MM.1S (cell line): ENCODE measurements at regions not wholly inside any gene's neighbourhood (a gene's known extent, or its start where the extent isn't known, plus 50 kb on each side); places are given as distances from the start of the nearest gene placed in this dataset.

ENCODE experiments used
- DNase-seq: peaks from one replicate; pipeline ENCODE4 v3.0.0-alpha.2; 2015
- H2AFZ ChIP-seq: fragments of 300-600 bp; sonication (generic); 2 replicates; pipeline ENCODE4 v1.6.0; 2016; ENCODE audit warnings: antibody characterized with exemption, low read length
- H3F3A ChIP-seq: fragments of 300-600 bp; sonication (generic); 2 replicates; pipeline ENCODE4 v1.6.1; 2016; ENCODE audit warnings: mild to moderate bottlenecking, antibody characterized with exemption, low read length, moderate library complexity, mixed read lengths; ENCODE audit not compliant: insufficient read depth
- H3K27ac ChIP-seq: fragments of 300-600 bp; sonication (generic); 2 replicates; pipeline ENCODE4 v1.5.1; 2016; ENCODE audit warnings: mild to moderate bottlenecking, low read length
- H3K27me3 ChIP-seq: fragments of 300-600 bp; sonication (generic); replicated peaks from 2 replicates; pipeline ENCODE4 v1.6.0; 2016; ENCODE audit warnings: low read length; ENCODE audit not compliant: insufficient read depth
- H3K36me3 ChIP-seq: fragments of 300-600 bp; sonication (generic); replicated peaks from 2 replicates; pipeline ENCODE4 v1.6.1; 2016; ENCODE audit warnings: mild to moderate bottlenecking, low read length, mixed read lengths; ENCODE audit not compliant: insufficient read depth
- H3K4me1 ChIP-seq: fragments of 300-600 bp; sonication (generic); 2 replicates; pipeline ENCODE4 v1.6.1; 2016; ENCODE audit warnings: low read length, mixed read lengths
- H3K4me2 ChIP-seq: fragments of 300-600 bp; sonication (generic); 2 replicates; pipeline ENCODE4 v1.6.0; 2016; ENCODE audit warnings: low read depth, low read length
- H3K4me3 ChIP-seq: fragments of 300-600 bp; sonication (generic); 2 replicates; pipeline ENCODE4 v1.5.1; 2016; ENCODE audit warnings: low read length, mixed read lengths
- H3K79me2 ChIP-seq: fragments of 300-600 bp; sonication (generic); 2 replicates; pipeline ENCODE4 v1.6.1; 2016; ENCODE audit warnings: mixed run types, low read length, mixed read lengths
- H3K9ac ChIP-seq: fragments of 300-600 bp; sonication (generic); 2 replicates; pipeline ENCODE4 v1.6.1; 2016; ENCODE audit warnings: low read length, mixed read lengths
- H3K9me2 ChIP-seq: fragments of 300-600 bp; sonication (generic); replicated peaks from 2 replicates; pipeline ENCODE4 v1.6.1; 2016; ENCODE audit warnings: mild to moderate bottlenecking, low read length, mixed read lengths; ENCODE audit not compliant: insufficient read depth
- H3K9me3 ChIP-seq: fragments of 300-600 bp; sonication (generic); replicated peaks from 2 replicates; pipeline ENCODE4 v1.6.1; 2016; ENCODE audit warnings: mild to moderate bottlenecking, low read length, mixed read lengths; ENCODE audit not compliant: insufficient read depth
- H4K20me1 ChIP-seq: fragments of 300-600 bp; sonication (generic); 2 replicates; pipeline ENCODE4 v1.6.1; 2016; ENCODE audit warnings: mild to moderate bottlenecking, low read length, moderate library complexity, mixed read lengths; ENCODE audit not compliant: insufficient read depth
- CTCF ChIP-seq: fragments of 300-600 bp; sonication (generic); IDR thresholded peaks from 2 replicates; pipeline ENCODE4 v1.5.1; 2016; ENCODE audit warnings: antibody characterized with exemption, low read length, mixed read lengths
- EZH2 ChIP-seq: fragments of 300-600 bp; sonication (generic); optimal IDR thresholded peaks from 2 replicates; pipeline ENCODE3; 2017; ENCODE audit warnings: low read depth, mild to moderate bottlenecking, antibody characterized with exemption, low read length, mixed read lengths
- EZH2phosphoT487 ChIP-seq: fragments of 300-600 bp; sonication (generic); IDR thresholded peaks from 2 replicates; pipeline ENCODE4 v1.6.1; 2018; ENCODE audit warnings: antibody characterized with exemption, low read length

- Histone ChIP-seq H3K27ac (no peak overlapping the region), H3K4me3 (no peak overlapping the region), H3K4me2 (no peak overlapping the region), H3K4me1 (no peaks in the 10 kb centered on the region), H3K79me2 (no peaks in the 10 kb centered on the region), H3K9me2 (no peaks in the 10 kb centered on the region), H3K9ac (no peak overlapping the region), H4K20me1 (no peaks in the 10 kb centered on the region), H3K27me3 (no peaks in the 10 kb centered on the region), H3K36me3 (no peaks in the 10 kb centered on the region), H3K9me3 (no peaks in the 10 kb centered on the region), H2AFZ (no peak overlapping the region), H3F3A (no peaks in the 10 kb centered on the region)
- no peak for TF ChIP-seq CTCF
- DNase-seq = no peak
Measured at GRCh38 chr5:86786955-86787354, 169.2 kb downstream of the COX7C start.

- no peaks in the 10 kb centered on the region for H3F3A ChIP-seq
- no peak overlapping the region for H3K27ac ChIP-seq
- TF ChIP-seq EZH2phosphoT487 (no peak), CTCF (no peak), EZH2 (no peak)
- H3K4me1 ChIP-seq = peaks cover 7% of the 10 kb centered on the region; the same call in 1 of the 2 replicates
- no peaks in the 10 kb centered on the region for H3K36me3 ChIP-seq
- H3K4me3 ChIP-seq = no peak overlapping the region
- no peak overlapping the region for H3K9ac ChIP-seq
- H3K27me3 ChIP-seq = no peaks in the 10 kb centered on the region
- H2AFZ ChIP-seq = no peak overlapping the region
- H4K20me1 ChIP-seq = no peaks in the 10 kb centered on the region
- H3K79me2 ChIP-seq = no peaks in the 10 kb centered on the region
- DNase-seq = no peak
- H3K9me2 ChIP-seq = no peaks in the 10 kb centered on the region
- H3K9me3 ChIP-seq = no peaks in the 10 kb centered on the region
- no peak overlapping the region for H3K4me2 ChIP-seq
Measured at GRCh38 chr5:86795659-86796058, 177.9 kb downstream of the COX7C start.

GRCh38 chr5:86797677-86798076 lies 179.9 kb downstream of the COX7C start:
- H3K9me3 ChIP-seq = no peaks in the 10 kb centered on the region
- no peak overlapping the region for H3K27ac ChIP-seq
- H3K9ac ChIP-seq = no peak overlapping the region
- no peaks in the 10 kb centered on the region for H3F3A ChIP-seq
- H2AFZ ChIP-seq = no peak overlapping the region
- peaks cover 7% of the 10 kb centered on the region; the same call in 1 of the 2 replicates for H3K4me1 ChIP-seq
- H3K27me3 ChIP-seq = no peaks in the 10 kb centered on the region
- DNase-seq = no peak
- H3K4me2 ChIP-seq = no peak overlapping the region
- no peaks in the 10 kb centered on the region for H4K20me1 ChIP-seq
- TF ChIP-seq EZH2 = no peak
- TF ChIP-seq CTCF = no peak
- TF ChIP-seq EZH2phosphoT487 = no peak
- H3K9me2 ChIP-seq = no peaks in the 10 kb centered on the region
- no peak overlapping the region for H3K4me3 ChIP-seq
- H3K36me3 ChIP-seq = no peaks in the 10 kb centered on the region
- H3K79me2 ChIP-seq = no peaks in the 10 kb centered on the region

- H3K27ac ChIP-seq = no peak overlapping the region
- no peaks in the 10 kb centered on the region for H3K36me3 ChIP-seq
- no peaks in the 10 kb centered on the region for H3K9me2 ChIP-seq
- no peaks in the 10 kb centered on the region; the same call in 1 of the 2 replicates for H3K4me1 ChIP-seq
- TF ChIP-seq EZH2 (no peak), EZH2phosphoT487 (no peak), CTCF (no peak)
- H3K79me2 ChIP-seq = no peaks in the 10 kb centered on the region
- no peaks in the 10 kb centered on the region for H3F3A ChIP-seq
- H3K9ac ChIP-seq = no peak overlapping the region
- H3K9me3 ChIP-seq = no peaks in the 10 kb centered on the region
- no peak for DNase-seq
- H3K4me3 ChIP-seq = no peak overlapping the region
- no peak overlapping the region for H3K4me2 ChIP-seq
- H3K27me3 ChIP-seq = no peaks in the 10 kb centered on the region
- H2AFZ ChIP-seq = no peak overlapping the region
- no peaks in the 10 kb centered on the region for H4K20me1 ChIP-seq
Measured at GRCh38 chr5:86806206-86806605, 188.5 kb downstream of the COX7C start.
